Colon (tissue), 2 donors: ENCODE measurements at regions not wholly inside any gene's neighbourhood (a gene's known extent, or its start where the extent isn't known, plus 50 kb on each side); places are given as distances from the start of the nearest gene placed in this dataset.

Experiments used
- FAIRE-seq: peaks from 2 replicates; lab custom pipeline; 2012; peaks lifted over from hg19 to GRCh38; lab: Jason Lieb, UNC
- donor health status: control.
- donor health status: control.

DNA sequence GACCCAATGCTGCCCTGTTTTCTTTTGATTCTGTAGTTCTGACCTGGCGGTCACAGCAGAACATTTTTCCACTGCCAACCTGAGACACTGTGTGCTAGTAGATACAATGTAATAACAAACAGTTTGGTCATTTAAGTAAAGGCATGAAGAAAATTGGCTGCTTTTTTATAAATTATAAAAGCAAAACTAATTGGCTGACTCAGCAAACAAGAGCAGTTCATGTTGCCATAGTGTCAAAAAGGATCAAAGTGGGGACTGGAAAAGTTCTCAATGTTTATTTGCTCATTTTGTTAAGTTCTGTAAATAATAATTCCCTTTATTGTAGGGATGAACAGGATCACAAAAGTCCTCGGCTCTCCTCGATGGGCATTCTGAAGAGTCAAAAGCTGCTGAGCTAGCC, 599.5 kb downstream of the PKHD1 start:
- FAIRE-seq, result no peak

DNA sequence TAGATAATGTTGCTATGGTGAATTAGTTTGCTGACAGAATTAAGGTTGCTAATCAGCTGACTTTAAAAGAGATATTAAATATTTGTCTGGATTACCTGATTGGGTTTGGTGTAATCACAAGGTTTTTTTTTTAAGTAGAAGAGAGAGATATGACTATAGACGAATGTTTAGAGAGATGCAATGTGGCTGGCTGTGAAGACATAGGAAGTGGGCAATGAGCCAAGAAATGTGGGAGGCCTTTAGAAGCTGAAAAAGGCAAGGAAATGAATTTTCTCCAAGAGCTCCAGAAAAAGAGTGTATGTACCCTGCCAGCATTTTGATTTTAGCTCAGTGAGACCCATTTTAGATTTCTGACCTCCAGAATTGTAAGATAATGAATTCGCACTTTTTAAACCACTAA, 598.3 kb downstream of the PKHD1 start:
- no peak for FAIRE-seq

DNA sequence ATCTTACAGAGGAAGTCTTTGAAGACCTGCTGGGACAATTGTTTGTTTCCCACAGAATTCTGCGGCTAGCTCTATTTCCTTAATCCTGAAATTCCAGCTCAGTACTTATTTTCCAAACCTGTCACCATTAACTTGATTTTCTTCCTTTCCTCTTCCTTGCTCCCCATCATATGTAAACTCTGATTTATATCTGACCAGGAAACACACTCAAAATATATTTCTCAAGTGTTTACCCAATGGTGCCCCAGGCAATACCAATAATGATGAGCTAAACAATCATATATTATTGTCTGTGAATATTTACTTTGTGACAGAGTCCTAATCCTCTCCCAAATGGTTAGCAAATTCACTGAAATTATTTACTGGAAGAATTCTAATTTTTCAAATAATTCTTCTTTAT, 597.3 kb downstream of the PKHD1 start:
- no peak for FAIRE-seq

DNA sequence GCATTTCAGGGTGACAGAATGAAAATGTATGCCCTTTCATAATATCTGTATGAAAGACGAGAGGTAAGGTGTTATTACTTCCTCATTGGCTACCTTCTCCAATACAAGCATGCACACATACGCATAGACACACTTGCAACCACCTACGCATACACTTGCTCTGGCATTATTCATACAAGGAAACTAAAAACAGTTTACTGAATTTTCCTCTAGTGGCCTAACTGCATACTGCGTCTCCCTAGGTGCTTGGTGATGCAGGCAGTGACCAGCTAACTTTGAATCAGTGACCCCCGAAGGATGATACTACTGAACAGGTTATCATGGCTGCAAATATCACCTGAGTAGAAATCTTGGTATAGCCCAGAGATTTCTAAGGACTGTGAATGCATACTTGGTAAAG, 593.1 kb downstream of the PKHD1 start:
- FAIRE-seq, result no peak

DNA sequence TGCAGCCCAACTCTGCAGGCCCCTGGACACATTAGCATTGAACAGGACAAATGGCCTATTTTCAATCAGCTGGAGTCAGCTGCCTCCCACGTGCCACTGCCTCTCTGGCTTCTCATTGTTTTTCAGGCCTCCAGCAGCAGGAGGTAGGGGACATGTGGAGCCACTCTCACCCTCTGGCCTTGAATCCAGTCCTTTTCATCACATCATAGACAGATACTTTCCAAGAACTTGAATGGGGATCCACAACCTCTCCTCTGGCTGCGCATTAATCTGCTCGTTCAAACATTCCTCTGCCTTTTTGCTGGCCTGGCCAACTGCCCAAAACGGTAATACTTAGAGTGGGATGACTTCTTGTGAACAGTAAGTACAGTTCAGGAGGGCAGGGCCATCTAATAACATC, 592.3 kb downstream of the PKHD1 start:
- no peak for FAIRE-seq

DNA sequence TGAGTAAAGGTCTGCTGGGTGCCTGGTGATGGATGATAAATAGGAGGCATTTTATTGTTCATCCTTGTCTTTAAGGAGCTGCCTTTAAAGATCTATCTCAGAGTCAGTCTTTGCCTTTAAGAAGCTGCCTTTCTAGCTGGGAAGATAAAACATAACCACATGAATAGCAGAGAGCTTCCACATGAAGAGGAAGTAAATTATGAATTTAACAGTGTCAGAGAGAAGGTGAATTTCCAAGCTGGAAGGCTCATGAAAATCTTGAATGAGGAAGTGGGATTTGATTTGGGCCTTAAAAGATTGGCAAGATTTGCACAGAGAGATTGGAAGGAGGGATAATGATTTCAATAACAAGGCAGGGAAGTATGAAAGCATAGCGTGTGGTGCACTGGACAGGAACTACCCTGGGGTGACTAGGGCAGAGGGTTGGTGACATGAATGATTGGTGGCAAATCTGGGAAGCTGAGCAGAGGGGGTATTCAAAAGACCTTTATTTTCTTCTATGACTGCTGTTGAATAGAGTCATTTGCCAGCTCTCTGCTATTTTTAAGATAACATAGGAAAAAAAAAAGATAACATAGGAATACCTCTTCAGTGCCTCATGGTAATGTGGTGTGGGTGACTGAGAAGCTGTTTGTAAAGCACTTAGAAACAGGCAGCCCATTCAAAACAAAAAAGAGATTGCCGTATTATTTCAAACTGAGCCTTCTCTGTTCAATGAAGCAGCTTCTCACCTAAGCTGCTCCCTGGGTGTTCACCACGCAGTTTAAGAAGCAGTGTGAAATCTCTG, 591.6 kb downstream of the PKHD1 start:
- no peak for FAIRE-seq

DNA sequence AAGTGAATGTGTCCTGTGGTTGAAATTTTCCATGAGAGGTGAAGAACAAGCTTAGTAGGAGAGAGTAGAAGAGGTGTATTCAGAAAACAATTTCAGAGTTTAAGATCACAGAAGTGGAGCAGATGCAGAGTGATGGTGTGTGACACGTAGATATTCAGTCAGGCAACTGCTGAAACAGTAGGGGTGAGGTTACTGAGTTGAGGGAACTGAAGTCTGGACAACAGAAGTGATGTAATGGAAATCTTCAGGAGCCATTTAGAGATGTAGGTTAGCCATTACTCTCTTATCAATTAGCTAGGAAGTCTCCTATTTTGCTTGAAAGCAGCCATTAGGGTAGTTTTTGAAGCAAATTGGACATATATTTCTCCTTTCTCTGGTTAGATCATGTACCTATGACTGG, 584.4 kb downstream of the PKHD1 start:
- FAIRE-seq, result no peak

DNA sequence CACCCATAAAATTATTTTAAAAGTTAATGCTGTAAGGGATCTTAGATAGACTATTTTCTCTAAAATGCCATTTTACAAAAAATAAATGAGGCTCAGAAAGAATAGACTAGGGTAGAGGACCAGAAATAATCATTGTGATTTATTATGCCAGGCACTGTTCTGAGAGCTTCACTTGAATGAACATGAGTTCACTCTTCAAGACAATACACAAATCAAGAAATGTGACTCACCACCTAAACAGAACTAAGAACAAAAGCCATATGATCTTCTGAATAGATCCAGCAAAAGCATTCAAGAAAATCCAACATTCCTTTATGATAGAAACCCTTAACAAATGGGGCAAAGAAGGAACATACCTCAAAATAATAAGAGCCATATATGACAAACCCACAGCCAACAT, 582.0 kb downstream of the PKHD1 start:
- no peak for FAIRE-seq

DNA sequence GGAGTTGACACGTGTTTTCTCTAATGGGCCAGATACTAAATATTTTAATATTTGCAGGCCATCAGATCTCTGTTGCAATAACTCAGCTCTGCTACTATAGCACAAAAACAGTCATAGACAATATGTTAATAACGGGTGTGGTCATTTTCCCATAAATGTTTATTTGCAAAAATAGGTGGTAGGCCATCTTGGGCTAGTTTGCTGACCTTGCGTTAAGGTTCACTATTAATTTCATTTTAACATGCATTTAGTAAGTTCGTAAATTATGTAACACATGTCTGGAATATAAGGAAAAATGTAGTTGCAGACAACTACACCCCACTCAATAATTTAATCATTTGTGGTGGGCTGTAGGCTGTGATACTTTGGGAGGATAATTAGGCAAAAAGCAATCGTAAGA, 577.8 kb downstream of the PKHD1 start:
- FAIRE-seq, result no peak

DNA sequence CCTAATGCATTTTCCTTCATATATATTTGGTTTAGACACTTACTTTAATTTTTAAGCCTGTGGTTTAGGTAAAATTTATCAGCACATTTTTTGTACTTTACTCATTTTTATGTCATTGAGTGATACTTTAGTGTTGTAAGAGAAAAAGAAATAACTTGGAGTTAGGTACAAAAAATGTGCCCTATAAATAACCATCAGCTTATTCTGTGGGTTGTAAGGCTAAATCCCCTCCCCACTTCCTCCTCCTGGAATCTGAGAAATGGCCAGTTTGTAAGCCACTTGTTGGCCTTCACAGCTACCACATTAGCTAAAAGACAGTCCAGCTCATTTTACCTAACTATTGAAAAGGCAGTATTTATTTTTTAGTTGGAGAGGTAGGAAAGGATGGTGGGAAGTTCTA, 576.3 kb downstream of the PKHD1 start:
- no peak for FAIRE-seq

DNA sequence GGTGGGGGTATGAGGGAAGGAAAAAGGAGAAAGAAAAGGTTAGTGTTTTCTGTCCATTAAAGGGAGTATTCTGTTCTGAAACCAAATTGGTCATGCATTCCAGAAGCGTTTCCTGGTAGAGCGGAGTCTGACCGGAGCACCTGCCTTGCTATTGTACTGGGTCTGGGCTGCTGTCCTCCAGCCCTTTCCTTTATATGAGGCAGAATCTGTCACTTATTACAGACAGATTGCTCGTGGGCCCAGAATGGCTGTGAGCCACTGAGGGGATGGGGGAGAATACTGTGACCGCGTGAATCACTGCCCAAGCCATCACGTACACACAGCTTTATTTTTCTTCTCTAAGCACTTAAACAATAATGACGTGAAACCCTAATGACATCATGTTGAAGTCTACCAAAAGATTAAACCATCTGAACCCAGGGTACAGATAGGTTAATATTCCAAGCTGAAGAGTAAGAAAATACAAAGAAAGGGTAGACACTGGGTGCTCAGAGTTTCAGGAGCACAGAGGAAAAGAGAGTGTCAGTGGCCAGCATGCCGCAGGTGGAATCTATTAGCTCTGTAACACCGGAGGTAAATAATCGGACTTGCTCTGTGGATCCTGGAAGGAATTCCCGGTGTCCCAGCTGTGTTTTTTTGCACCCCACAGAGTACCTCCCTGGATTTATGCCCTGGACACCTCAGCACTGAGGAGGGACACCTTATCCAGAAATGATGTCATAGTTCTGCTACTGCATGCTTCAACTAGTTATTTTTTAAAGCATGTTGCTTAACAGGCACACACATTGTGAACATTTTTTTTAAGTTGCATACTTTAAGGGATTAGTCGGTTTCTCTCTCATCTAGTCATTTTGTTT, 573.3 kb downstream of the PKHD1 start:
- no peak for FAIRE-seq

DNA sequence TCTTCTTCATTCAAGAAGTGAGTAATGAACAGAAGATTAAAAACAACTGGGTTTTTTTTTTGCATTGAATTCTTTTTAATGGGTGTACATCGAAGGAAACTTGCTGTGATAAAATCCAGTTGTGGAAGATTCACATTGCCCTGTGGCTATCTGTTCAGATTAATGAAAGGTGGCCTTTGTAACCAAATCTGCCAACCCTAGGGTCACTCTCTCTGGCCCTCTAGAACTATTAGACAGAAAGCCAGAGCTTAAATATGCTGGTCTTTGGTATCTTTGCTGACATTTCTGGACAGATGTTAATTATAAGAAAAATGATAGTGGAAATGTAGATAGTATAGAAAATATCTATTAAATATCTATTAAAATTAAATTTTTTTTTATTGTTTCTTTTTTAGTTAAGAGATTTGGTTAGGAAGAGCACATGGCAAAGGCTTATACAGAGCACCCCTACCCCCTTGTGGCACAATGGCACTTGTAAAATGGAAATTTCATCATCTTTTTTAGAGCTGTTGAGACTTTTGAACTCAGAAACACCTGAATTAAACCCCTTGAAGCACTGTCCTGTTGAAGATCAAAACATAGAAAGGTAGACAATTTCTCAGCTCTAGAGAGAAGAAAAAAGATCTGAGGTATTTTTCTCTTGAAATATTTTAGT, 572.5 kb downstream of the PKHD1 start:
- FAIRE-seq, result no peak

DNA sequence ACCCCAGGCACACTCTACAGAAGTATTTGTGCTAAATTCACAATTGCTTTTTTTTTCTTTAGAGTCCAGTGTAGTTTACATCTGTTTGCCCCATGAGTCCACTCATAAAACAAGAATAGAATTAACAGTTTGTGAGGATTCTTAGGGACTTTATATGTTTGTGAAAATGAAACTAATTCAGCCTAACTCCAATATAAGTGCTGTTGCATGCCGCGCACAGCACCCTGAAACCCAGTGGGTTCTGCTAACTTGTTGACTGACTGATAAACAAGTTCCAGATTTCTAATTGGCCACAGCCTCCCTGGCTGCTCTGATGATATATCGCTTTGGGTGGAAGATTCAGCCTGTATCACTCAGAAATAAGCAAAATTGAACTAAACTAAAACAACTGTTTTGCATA, 561.4 kb downstream of the PKHD1 start:
- no peak for FAIRE-seq

DNA sequence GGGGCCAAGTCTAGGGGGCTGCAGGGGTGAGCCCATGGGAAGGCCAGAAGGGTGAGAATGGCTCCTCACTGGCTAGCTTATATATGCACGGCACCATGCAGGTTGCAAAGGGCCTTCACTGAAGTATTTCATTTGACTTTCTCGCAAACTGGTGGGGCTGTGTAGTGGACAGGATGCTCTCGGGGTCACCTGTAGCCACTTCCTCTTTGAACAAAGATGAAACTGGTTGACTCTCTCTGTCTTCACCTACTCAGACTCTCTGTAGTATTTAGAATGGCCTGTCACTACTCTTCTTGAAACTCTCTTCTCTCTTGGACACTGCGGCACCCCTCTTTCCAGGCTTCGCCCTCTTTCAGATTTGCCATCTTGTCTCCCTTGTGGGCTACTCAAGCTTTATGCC, 560.5 kb downstream of the PKHD1 start:
- no peak for FAIRE-seq

DNA sequence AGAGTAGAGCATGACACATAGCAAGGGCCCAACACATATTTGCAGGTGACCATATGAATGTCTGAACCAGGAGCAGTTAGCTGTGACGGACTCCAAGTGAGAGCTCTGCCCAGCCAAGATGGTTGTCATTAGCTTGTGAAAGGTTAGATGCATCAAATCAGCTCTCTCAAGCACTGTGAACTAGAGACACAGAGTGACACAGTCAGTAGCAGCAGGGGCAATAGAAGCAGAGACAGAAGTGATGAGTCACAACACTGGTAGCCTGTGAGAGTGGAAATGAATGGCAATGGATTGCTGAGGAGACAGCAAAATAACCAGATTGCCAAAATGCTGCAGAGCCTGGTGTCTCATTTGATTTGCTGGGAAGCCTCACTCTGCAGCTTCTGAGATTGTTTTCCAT, 558.9 kb downstream of the PKHD1 start:
- no peak for FAIRE-seq

DNA sequence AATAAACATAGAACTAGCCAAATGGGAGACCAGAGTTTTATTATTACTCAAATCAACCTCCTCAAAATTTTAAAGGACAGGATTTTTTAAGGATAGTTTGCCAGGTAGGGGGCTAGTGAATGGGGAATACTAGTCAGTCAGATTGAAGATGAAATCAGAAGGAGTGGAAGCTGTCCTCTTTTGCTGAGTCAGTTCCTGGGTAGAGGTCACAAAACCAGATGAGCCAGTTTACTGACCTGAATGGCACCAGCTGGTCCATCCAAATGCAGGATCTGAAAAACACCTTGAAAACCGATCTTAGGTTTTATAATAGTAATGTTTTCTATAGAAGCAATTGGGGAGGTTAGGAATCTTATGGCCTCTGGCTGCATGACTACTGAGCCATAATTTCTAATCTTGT, 558.2 kb downstream of the PKHD1 start:
- FAIRE-seq, result no peak

DNA sequence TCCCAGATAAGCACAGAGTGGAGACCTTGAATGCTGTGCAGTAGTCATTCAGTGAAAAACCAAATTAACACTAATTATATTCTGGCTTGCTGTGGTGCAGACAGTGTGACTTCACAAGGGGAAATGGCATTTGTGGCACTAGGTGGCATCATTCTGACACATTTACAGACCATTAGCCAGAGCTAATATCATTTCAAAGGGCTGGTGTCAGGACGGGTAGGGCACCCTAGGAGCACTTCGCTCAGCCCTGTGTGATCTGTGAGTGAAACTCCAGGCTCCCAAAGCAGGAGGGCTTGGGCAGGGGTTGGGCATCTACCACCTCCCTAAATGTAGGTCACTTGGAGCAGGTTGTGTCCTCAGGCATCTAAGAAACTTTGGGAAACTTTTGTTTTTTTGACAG, 555.8 kb downstream of the PKHD1 start:
- FAIRE-seq, result no peak

DNA sequence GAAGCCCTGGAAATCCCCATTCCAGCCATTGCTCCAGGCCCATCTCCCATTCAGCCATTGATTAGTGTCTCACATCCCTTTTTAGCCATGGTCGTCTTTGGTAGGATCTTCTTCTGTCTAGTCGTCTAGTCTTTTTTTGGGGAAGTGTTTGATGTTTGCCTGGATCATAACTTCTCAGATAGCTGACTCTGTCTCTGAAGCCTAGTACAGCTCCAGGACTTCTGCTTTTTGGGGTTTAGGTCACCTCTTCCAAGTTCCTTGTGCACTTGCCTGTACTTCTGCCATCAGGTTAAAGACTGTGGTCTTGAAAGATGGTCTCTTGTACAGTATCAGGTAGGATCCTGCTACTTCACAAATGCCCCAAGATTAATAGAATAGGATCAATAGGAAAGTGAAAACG, 553.5 kb downstream of the PKHD1 start:
- no peak for FAIRE-seq

DNA sequence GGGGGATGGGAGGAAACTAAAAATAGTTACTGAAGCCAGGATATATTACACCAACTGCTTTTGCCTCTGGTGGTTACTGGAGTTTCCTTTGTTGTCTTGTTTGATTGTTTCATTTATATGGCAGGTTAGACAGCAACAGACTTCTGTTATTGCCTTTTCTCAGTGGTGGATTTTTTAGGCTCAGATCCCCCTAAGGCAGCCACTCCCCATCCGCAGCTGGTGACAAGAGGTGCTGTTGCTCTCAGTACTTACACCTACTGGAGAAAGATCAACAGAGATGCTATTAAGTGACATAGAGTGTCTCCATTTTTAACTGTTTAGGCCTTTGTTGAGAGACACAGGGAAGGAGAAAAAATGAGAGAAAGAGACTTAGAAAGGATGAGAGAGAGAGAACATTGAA, 552.1 kb downstream of the PKHD1 start:
- FAIRE-seq, result no peak

DNA sequence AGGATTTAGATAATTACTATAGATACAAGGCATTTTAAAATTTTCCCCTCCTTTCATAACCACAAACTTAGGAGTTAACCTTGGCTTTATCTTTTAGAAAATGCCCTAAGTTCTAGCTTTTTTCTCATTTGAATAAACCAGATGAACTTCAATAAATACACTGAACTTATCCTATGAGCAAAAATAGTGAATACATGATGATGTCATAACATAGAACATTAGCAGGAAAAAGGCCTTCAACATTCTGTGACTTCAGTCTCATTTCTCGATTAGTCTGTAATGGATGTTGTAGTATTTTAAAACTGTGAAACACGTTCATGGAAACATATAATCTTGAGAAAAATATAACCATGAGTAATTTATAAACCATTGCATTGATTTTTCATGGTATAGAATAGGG, 550.7 kb downstream of the PKHD1 start:
- no peak for FAIRE-seq

DNA sequence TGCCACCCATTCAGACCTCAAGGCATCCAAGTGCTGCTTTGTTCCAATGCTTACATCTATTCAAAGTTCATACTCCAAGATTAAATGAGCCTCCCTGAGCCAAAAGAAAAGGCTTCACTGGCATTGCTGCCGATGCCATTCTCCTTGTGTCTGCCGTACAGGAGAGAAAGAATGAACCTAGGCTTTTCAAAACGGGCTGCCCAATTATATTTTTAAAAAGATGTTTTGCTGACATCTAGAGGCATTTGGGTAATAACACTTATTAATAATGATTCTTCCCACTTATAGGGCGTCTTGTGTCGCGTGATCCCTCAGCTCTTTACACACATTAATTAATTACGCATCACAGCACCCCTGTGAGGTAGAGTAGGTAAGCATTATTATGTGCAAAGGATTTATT, 545.6 kb downstream of the PKHD1 start:
- no peak for FAIRE-seq

DNA sequence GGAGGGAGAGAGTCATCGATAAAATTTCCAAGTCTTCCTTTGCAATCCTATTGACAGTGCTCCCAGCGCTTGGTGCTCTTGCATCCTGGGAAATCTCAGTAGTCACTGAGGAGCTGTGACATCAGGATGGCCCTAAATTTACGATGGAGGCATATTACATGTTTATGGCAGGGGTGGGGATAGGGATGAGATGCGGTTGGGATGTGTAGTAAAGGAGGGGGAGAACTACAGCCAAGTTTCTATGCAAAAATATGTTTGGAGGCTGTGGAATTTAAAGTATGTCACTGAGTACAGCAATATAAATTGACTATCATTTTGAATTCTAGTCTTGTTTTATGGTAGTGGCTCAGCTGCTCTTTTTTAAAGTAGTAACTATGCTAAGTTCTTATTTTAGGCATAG, 544.9 kb downstream of the PKHD1 start:
- FAIRE-seq, result no peak

DNA sequence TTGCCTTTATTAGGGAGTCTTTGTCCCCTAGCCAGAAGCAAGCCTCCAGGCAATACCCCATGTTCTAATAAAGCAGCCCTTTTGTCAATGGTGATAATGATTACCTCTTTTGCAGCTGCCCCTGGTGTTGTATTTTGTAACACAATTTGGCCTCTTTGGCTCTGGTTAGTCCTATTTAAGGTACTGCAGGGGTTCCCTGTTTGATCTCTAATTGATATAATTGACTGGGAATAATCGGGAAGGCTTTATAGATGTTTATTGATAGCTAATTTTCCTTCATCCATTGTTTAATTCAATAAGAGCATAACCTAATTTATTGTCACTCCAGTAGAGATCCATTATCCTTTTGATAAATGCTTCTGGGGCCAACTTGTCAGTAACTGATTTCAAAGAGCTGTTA, 537.2 kb downstream of the PKHD1 start:
- no peak for FAIRE-seq
